ENCODE measurements at regions not wholly inside any gene's neighbourhood (a gene's known extent, or its start where the extent isn't known, plus 50 kb on each side); places are given as distances from the start of the nearest gene placed in this dataset.

GRCh38 chr5:42908509-42909488, 97.1 kb upstream of the SELENOP start:
- 13% methylated on average over 30 of the region's 30 CpGs for WGBS (ENCODE audit: low lambda C conversion rate, missing lambda C conversion rate)
- Histone ChIP-seq H3K27me3 (peaks cover 19% of the 10 kb centered on the region), H3K9me3 (ENCODE audit: low read depth) (no peaks in the 10 kb centered on the region), H3K4me1 (ENCODE audit: insufficient read depth) (no peaks in the 10 kb centered on the region), H3K4me3 (peak overlapping the region; percentile 21), H3K4me2 (peak overlapping the region; percentile 74), H3K79me2 (no peaks in the 10 kb centered on the region), H4K20me1 (ENCODE audit: insufficient read depth, poor library complexity, severe bottlenecking) (no peaks in the 10 kb centered on the region), H3K27ac (no peak overlapping the region), H2AFZ (peak overlapping the region; percentile 43), H3K9me2 (replicated peaks; ENCODE audit: insufficient read depth) (no peaks in the 10 kb centered on the region), H3K36me3 (replicated peaks; ENCODE audit: insufficient read depth, low read depth) (no peaks in the 10 kb centered on the region)
- TF ChIP-seq EZH2 (IDR thresholded peaks at IDR 0.05; ENCODE audit: borderline replicate concordance) (no peak), CTCF (IDR thresholded peaks at IDR 0.05; ENCODE audit: poor library complexity) (peak; percentile 77), EZH2phosphoT487 (IDR thresholded peaks at IDR 0.05; ENCODE audit: low read depth, severe bottlenecking, unreplicated experiment) (no peak)
- peak; percentile 95 for DNase-seq (ENCODE audit: low spot score)

GRCh38 chr5:42908086-42908485, 96.4 kb upstream of the SELENOP start:
- Histone ChIP-seq H3K9me2 (replicated peaks; ENCODE audit: insufficient read depth) (no peaks in the 10 kb centered on the region), H3K4me3 (peak overlapping the region; percentile 21), H2AFZ (peak overlapping the region; percentile 43), H3K27ac (no peak overlapping the region), H3K27me3 (peaks cover 19% of the 10 kb centered on the region), H3K9me3 (ENCODE audit: low read depth) (no peaks in the 10 kb centered on the region), H3K36me3 (replicated peaks; ENCODE audit: insufficient read depth, low read depth) (no peaks in the 10 kb centered on the region), H3K79me2 (no peaks in the 10 kb centered on the region), H3K4me1 (ENCODE audit: insufficient read depth) (no peaks in the 10 kb centered on the region), H4K20me1 (ENCODE audit: insufficient read depth, poor library complexity, severe bottlenecking) (no peaks in the 10 kb centered on the region), H3K4me2 (peak overlapping the region; percentile 74)
- TF ChIP-seq CTCF (IDR thresholded peaks at IDR 0.05; ENCODE audit: poor library complexity) (no peak), EZH2phosphoT487 (IDR thresholded peaks at IDR 0.05; ENCODE audit: low read depth, severe bottlenecking, unreplicated experiment) (no peak), EZH2 (IDR thresholded peaks at IDR 0.05; ENCODE audit: borderline replicate concordance) (no peak)
- WGBS (ENCODE audit: low lambda C conversion rate, missing lambda C conversion rate): 68% methylated on average over 2 of the region's 2 CpGs
- no peak for DNase-seq (ENCODE audit: low spot score)

- WGBS (ENCODE audit: low lambda C conversion rate, missing lambda C conversion rate): 79% methylated on average over 1 of the region's 1 CpG
- Histone ChIP-seq H2AFZ (no peak overlapping the region), H3K4me3 (no peak overlapping the region), H4K20me1 (ENCODE audit: insufficient read depth, poor library complexity, severe bottlenecking) (no peaks in the 10 kb centered on the region), H3K9me2 (replicated peaks; ENCODE audit: insufficient read depth) (no peaks in the 10 kb centered on the region), H3K4me1 (ENCODE audit: insufficient read depth) (no peaks in the 10 kb centered on the region), H3K4me2 (no peak overlapping the region), H3K36me3 (replicated peaks; ENCODE audit: insufficient read depth, low read depth) (no peaks in the 10 kb centered on the region), H3K27me3 (peaks cover 19% of the 10 kb centered on the region), H3K79me2 (no peaks in the 10 kb centered on the region), H3K27ac (no peak overlapping the region), H3K9me3 (ENCODE audit: low read depth) (no peaks in the 10 kb centered on the region)
- DNase-seq (ENCODE audit: low spot score): no peak
- TF ChIP-seq EZH2phosphoT487 (IDR thresholded peaks at IDR 0.05; ENCODE audit: low read depth, severe bottlenecking, unreplicated experiment): no peak
- no peak for TF ChIP-seq EZH2 (IDR thresholded peaks at IDR 0.05; ENCODE audit: borderline replicate concordance)
- TF ChIP-seq CTCF (IDR thresholded peaks at IDR 0.05; ENCODE audit: poor library complexity): no peak
Measured at GRCh38 chr5:42905827-42906226, 94.1 kb upstream of the SELENOP start.

Data from hepatocyte (in vitro differentiated cells).